ENCODE measurements at regions not wholly inside any gene's neighbourhood (a gene's known extent, or its start where the extent isn't known, plus 50 kb on each side); places are given as distances from the start of the nearest gene placed in this dataset.

DNA sequence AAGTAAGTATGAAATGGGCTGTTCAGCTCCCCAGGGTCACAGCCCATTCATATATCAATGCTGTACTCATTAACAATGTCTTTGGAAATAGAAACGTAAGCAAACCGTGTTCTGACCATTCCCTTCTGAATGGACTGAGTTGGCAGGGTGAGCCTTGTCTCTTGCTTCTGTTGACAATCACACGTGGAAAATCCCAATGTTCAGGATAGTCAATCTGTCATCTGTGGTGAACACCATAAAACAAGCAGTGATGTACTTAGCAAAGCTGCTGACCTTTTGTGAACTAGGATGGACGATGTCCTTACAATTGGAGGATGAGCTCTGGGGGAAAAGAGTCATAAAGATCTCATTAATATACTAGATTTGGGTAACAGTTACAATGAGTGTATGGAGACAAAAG lies 109.6 kb upstream of the PAQR3 start:
- H3K4me1 Mint-ChIP-seq (ENCODE audit: low read depth): no peaks in the 10 kb centered on the region
- no peak overlapping the region for H3K27ac Mint-ChIP-seq
- no peak for ATAC-seq (replicated peaks in 1 of 2)
- H3K9me3 Mint-ChIP-seq: no peaks in the 10 kb centered on the region
- no peak for DNase-seq
- H3K27me3 Mint-ChIP-seq (ENCODE audit: low read depth): no peaks in the 10 kb centered on the region
- H3K36me3 Mint-ChIP-seq (ENCODE audit: insufficient read depth in 2 of 2): no peaks in the 10 kb centered on the region
- no peak overlapping the region for H3K4me3 Mint-ChIP-seq

DNA sequence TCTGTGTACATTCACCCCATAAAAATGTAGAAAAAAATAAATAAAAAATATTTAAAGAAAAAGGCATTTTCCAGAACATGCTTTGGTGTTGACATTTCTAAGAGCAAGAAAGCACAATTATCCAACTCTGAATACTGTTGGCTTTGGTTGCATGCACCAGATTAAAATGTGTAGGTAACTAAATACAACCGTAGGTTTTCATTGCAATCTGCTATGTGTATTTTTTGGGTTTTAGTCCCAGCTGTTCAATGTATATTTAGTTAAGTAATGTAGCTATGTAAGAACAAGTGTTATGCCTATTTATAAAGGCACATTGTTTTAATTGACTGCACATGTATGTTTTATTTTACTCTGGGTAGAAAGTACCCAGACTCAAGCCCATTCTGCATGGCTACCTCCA lies 108.1 kb upstream of the PAQR3 start:
- Mint-ChIP-seq H3K36me3 (ENCODE audit: insufficient read depth in 2 of 2) (no peaks in the 10 kb centered on the region), H3K27me3 (ENCODE audit: low read depth) (no peaks in the 10 kb centered on the region), H3K27ac (no peak overlapping the region), H3K4me3 (no peak overlapping the region), H3K9me3 (no peaks in the 10 kb centered on the region), H3K4me1 (ENCODE audit: low read depth) (no peaks in the 10 kb centered on the region)
- no peak for DNase-seq
- ATAC-seq (replicated peaks in 1 of 2): no peak

DNA sequence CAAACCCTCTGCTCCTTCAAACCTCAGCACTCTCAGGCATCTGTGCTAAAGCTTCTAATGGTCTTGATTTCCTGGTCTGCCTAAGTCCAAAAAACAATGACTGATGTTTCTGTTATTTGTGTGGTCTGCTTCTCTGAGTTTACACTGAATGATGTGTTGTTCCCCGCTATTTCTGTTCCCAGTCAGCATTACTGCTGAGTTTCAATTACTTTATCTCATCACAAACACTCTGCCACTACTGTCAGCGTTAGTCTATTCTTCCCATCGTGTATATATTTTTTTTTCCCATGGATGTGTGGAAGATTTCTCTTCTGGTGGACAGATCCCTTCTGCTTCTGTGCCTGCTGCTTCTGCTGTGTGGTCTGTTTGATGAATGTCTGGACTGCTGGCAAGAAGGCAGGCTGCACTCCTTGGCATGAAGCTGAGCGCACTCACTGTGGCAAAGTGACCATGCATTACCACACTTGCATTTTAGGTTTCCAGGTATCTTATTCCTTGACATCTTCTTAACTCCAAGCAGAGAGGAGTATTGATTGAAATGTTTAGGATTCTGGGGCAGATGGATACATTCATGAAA lies 106.9 kb upstream of the PAQR3 start:
- H3K4me3 Mint-ChIP-seq: no peak overlapping the region
- no peaks in the 10 kb centered on the region for H3K36me3 Mint-ChIP-seq (ENCODE audit: insufficient read depth in 2 of 2)
- DNase-seq (no peak), ATAC-seq (replicated peaks in 1 of 2) (no peak)
- H3K4me1 Mint-ChIP-seq (ENCODE audit: low read depth): no peaks in the 10 kb centered on the region
- no peaks in the 10 kb centered on the region for H3K9me3 Mint-ChIP-seq
- H3K27ac Mint-ChIP-seq: no peak overlapping the region
- no peaks in the 10 kb centered on the region for H3K27me3 Mint-ChIP-seq (ENCODE audit: low read depth)

DNA sequence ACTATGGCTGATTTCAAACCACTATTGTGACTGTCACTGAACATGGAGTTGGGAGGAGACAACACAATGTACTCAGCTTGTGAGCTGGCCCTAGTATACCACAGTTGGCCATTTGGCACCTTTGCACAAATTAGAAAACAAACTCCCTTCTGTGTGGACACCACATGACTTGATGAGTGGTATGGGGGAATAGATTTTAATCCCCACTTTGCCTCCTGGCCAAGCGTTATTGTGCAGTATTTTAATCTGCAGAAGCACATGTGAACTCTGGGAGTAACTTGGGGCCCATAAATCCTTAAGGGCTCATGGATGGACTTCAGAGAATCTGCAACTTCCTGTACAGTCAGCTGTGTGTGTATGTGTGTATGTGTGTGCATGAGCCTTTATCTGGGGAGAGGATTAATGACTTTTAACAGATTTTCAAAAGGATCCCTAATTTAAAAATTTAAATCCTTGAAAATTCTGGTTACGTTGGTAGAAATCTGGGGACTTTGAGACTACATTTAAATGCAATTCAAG lies 105.0 kb upstream of the PAQR3 start:
- Mint-ChIP-seq H3K4me1 (ENCODE audit: low read depth) (no peaks in the 10 kb centered on the region), H3K27ac (no peak overlapping the region), H3K27me3 (ENCODE audit: low read depth) (no peaks in the 10 kb centered on the region), H3K4me3 (no peak overlapping the region), H3K9me3 (no peaks in the 10 kb centered on the region), H3K36me3 (ENCODE audit: insufficient read depth in 2 of 2) (no peaks in the 10 kb centered on the region)
- no peak for ATAC-seq (replicated peaks in 1 of 2)
- DNase-seq: no peak

DNA sequence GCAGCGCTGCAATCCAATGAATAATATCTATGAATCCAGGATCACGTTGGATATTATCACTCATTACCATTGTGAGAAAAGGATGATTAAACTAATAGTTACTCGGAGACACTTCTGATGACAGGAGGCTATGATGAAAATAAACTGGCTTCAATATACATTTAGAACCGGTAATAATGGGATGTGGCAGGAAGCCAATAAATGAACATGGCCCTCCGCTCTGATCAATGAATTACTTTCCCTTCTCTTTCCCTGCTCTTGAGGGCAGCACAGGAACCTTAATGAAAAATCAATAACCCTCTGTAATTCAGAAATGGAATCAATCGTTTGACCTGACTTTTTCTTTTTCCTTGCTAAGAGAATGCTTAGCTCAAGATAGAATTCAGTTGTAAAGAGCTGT lies 103.9 kb upstream of the PAQR3 start:
- Mint-ChIP-seq H3K27ac (no peak overlapping the region), H3K36me3 (ENCODE audit: insufficient read depth in 2 of 2) (no peaks in the 10 kb centered on the region), H3K4me3 (no peak overlapping the region), H3K27me3 (ENCODE audit: low read depth) (no peaks in the 10 kb centered on the region), H3K4me1 (ENCODE audit: low read depth) (no peaks in the 10 kb centered on the region), H3K9me3 (no peaks in the 10 kb centered on the region)
- ATAC-seq (replicated peaks in 1 of 2) (no peak), DNase-seq (no peak)

DNA sequence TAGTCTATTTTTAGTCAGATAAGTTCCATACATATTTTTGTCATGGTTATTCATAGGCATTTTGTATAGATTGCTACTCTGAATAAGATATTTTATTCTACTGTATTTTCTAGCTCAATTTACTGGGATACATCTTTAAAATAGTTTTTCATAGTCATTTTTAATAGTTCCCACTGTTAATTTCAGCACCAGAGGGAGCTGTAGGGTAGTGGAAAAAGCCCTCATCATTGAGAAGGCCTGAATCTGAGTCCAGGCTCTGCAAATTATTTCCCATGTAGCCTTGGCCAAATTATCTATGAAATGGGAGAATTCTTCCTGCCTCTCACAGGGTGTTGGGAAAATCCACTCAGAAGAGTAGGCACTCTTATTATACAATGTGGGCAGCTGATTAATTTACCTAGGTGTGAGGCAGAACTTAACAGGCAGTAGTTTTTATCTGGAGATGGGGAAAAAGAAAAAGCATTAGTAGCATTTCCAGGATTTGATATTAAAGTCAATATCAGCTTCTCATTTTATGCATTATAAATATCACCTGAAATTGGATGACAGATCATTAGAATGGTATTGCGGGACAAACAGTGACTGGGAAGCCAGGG lies 102.9 kb upstream of the PAQR3 start:
- DNase-seq: no peak
- H3K4me3 Mint-ChIP-seq: no peak overlapping the region
- H3K36me3 Mint-ChIP-seq (ENCODE audit: insufficient read depth in 2 of 2): no peaks in the 10 kb centered on the region
- no peak for ATAC-seq (replicated peaks in 1 of 2)
- H3K27me3 Mint-ChIP-seq (ENCODE audit: low read depth): no peaks in the 10 kb centered on the region
- no peaks in the 10 kb centered on the region for H3K9me3 Mint-ChIP-seq
- H3K4me1 Mint-ChIP-seq (ENCODE audit: low read depth): no peaks in the 10 kb centered on the region
- no peak overlapping the region for H3K27ac Mint-ChIP-seq

DNA sequence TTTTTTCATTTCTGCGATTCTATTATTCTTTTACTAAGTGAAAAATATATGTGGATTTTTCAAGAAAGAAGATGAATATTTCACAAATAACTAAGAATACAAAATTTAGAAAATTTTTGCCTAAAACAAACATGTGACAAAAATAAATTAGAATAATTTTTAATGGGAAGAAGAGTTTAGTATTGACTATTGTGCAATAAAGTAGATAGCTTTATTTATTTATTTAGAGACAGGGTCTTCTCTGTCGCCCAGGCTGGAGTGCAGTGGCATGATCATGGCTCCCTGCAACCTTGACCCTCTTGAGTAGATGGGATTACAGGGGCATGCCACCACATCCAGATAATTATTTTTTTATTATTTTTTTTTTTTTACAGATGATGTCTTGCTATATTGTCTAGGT lies 95.3 kb upstream of the PAQR3 start:
- no peaks in the 10 kb centered on the region for H3K27me3 Mint-ChIP-seq (ENCODE audit: low read depth)
- H3K4me3 Mint-ChIP-seq: no peak overlapping the region
- no peak overlapping the region for H3K27ac Mint-ChIP-seq
- no peaks in the 10 kb centered on the region for H3K4me1 Mint-ChIP-seq (ENCODE audit: low read depth)
- H3K36me3 Mint-ChIP-seq (ENCODE audit: insufficient read depth in 2 of 2): no peaks in the 10 kb centered on the region
- ATAC-seq (replicated peaks in 1 of 2): no peak
- no peak for DNase-seq
- no peaks in the 10 kb centered on the region for H3K9me3 Mint-ChIP-seq

DNA sequence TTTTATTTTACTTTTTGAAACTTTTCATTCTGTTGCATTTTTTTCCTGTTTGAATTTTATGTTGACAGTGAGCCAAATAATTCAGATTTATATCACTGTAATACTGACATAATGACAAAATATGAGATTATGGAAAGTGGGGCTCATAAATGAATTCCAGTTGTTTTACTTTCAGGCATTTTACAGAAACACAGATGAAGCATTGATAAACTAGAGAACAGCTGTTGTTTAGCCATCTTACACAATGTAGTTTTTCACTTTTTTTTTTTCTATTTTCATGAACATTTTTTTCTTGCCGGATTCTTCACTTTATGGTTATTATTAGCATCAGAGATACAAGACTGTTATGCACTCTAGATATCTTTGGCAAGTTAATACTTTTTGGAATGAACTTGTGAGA lies 91.7 kb upstream of the PAQR3 start:
- H3K9me3 Mint-ChIP-seq: no peaks in the 10 kb centered on the region
- ATAC-seq (replicated peaks in 1 of 2) (no peak), DNase-seq (no peak)
- no peaks in the 10 kb centered on the region for H3K4me1 Mint-ChIP-seq (ENCODE audit: low read depth)
- no peaks in the 10 kb centered on the region for H3K36me3 Mint-ChIP-seq (ENCODE audit: insufficient read depth in 2 of 2)
- H3K27ac Mint-ChIP-seq: no peak overlapping the region
- H3K27me3 Mint-ChIP-seq (ENCODE audit: low read depth): no peaks in the 10 kb centered on the region
- no peak overlapping the region for H3K4me3 Mint-ChIP-seq

DNA sequence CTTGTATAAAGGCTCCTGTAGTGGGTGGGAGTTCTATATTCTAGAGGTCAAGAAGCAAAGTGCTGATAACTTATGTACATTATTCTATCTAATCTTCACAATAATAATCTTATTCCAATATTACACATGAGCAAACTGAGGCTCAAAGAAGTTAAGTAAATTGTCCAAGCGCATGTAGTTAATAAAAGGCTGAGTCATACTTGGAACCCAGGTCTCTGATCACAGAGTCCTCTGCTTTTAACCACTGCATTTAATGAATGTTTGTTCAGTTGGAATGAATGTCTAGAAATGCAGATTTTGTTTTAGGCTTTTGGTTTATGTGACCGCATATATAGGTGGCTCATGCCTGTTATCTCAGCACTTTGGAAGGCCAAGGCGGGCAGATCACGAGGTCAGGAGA lies 88.4 kb upstream of the PAQR3 start:
- H3K4me1 Mint-ChIP-seq (ENCODE audit: low read depth): no peaks in the 10 kb centered on the region
- no peaks in the 10 kb centered on the region for H3K36me3 Mint-ChIP-seq (ENCODE audit: insufficient read depth in 2 of 2)
- no peak for DNase-seq
- H3K4me3 Mint-ChIP-seq: no peak overlapping the region
- no peak overlapping the region for H3K27ac Mint-ChIP-seq
- H3K9me3 Mint-ChIP-seq: no peaks in the 10 kb centered on the region
- no peaks in the 10 kb centered on the region for H3K27me3 Mint-ChIP-seq (ENCODE audit: low read depth)
- ATAC-seq (replicated peaks in 1 of 2): no peak

DNA sequence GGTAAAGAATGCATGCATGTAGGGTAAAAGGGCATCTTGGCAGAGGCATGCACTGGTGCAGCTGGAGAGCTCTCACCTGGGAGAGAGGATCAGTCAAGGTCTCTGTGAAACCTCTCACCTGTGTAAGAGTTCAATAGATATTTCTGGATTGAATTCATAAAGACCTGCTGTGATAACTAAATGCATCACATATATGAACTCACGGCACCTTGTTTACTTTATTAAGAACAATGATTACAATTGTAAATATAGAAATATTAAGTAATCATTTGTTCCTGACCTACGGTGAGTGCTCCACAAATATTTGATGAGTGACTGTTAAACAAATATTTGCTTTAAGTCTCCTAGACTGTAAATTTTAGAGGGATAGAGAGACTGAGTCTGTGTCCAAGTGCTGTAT lies 85.9 kb upstream of the PAQR3 start:
- ATAC-seq (replicated peaks in 1 of 2) (no peak), DNase-seq (no peak)
- H3K36me3 Mint-ChIP-seq (ENCODE audit: insufficient read depth in 2 of 2): no peaks in the 10 kb centered on the region
- no peak overlapping the region for H3K4me3 Mint-ChIP-seq
- no peaks in the 10 kb centered on the region for H3K27me3 Mint-ChIP-seq (ENCODE audit: low read depth)
- no peak overlapping the region for H3K27ac Mint-ChIP-seq
- no peaks in the 10 kb centered on the region for H3K9me3 Mint-ChIP-seq
- no peaks in the 10 kb centered on the region for H3K4me1 Mint-ChIP-seq (ENCODE audit: low read depth)

DNA sequence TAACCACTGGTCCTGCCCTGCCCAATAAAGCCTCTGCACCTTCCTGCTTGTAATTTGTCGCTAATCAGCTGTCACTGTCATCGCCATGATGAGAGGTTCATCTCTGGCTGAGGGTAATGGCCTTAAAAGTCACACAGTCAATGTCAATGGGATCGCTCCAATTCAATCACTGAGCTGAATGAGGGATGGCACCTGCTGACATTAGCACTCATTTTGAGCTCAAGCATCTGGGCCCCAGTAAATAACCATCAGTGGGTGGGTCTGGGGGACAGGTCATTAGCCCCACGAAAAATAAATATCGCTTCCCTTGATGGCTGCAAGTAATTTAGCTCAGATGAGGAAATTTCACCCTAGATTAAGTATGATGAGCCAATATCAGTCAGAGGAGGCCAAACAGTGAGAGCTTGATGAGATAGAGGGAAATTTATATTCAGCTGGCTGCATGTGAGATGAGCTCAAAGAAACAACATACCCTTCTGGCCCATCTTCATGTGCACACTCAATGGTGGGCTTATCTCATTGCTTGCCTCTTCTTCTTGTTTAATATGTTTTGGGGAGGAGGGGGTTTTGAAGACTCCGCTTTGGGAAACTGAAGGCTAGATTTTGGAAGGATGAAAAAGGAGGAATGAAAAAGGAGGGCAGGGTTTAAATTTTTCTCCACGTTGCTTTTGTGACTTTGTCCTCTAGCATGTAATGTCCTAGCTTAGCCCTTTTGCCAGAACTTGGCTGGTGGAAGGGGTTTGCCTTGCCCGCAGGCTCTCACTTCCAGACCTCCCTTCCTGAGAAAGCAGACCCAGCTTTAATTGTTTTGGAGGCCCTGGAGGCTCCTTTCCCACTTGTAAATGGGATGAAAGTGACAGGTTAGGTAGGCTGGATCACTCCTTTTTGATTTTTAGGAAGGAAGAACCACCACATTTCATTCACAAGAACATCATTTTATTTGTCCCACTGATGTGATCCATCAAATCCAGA lies 84.8 kb upstream of the PAQR3 start:
- DNase-seq: no peak
- Mint-ChIP-seq H3K36me3 (ENCODE audit: insufficient read depth in 2 of 2) (no peaks in the 10 kb centered on the region), H3K4me3 (no peak overlapping the region), H3K27me3 (ENCODE audit: low read depth) (no peaks in the 10 kb centered on the region), H3K27ac (no peak overlapping the region), H3K4me1 (ENCODE audit: low read depth) (no peaks in the 10 kb centered on the region), H3K9me3 (no peaks in the 10 kb centered on the region)
- no peak for ATAC-seq (replicated peaks in 1 of 2)

DNA sequence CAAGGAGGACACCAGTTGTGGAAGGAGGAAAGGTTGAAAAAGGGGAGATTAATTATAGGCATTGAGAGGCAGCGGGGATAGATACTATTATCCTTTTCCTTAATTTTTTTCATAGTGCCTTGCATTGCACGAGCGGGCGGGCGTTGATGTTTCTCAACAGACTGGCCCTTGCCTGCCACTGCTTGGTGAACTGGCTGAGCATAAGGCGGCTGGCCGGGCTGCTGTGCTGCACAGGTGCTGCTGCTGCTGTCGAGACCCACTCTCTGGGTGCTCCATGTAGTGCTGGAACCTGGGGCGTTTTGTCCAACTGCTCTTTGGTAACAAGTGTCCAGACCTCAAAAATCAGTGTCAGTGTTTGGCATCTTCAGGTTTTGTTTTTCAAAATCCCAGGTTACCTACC lies 83.3 kb upstream of the PAQR3 start:
- Mint-ChIP-seq H3K27me3 (ENCODE audit: low read depth) (no peaks in the 10 kb centered on the region), H3K9me3 (no peaks in the 10 kb centered on the region)

DNA sequence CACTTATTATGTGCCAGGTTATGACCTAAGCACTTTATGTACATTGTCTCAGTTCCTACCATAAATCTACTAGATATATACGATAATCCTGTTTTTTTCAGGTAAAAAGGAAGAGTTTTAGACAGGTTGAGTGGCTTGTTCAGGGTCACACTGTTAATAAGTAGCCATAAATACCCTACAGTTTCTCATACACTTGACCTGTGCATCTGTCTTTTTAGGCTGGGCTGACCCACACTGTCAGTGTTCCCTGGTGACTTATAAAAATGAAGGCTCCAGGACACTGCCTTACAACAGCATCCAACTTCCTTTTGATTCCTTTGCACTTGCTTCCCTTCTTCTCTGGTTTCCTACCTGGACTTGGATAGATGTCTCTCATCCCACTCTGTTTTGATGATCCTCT lies 78.2 kb upstream of the PAQR3 start:
- no peak for ATAC-seq (replicated peaks in 1 of 2)
- H3K36me3 Mint-ChIP-seq (ENCODE audit: insufficient read depth in 2 of 2): no peaks in the 10 kb centered on the region

More for the DNA sequence above, 83.3 kb upstream of the PAQR3 start:
- H3K4me3 Mint-ChIP-seq: no peak overlapping the region
- H3K4me1 Mint-ChIP-seq (ENCODE audit: low read depth): no peaks in the 10 kb centered on the region
- ATAC-seq (replicated peaks in 1 of 2): no peak
- DNase-seq: no peak
- H3K36me3 Mint-ChIP-seq (ENCODE audit: insufficient read depth in 2 of 2): no peaks in the 10 kb centered on the region
- no peak overlapping the region for H3K27ac Mint-ChIP-seq

More for the DNA sequence above, 78.2 kb upstream of the PAQR3 start:
- H3K27me3 Mint-ChIP-seq (ENCODE audit: low read depth): no peaks in the 10 kb centered on the region
- H3K4me3 Mint-ChIP-seq: no peak overlapping the region
- DNase-seq: no peak
- no peaks in the 10 kb centered on the region for H3K9me3 Mint-ChIP-seq
- no peak overlapping the region for H3K27ac Mint-ChIP-seq
- no peaks in the 10 kb centered on the region for H3K4me1 Mint-ChIP-seq (ENCODE audit: low read depth)

All from activated T-cell treated with anti-CD3 and anti-CD28 coated beads, Interleukin-2, amount 50 U/mL, for 72 hours (primary cell).